ENCODE measurements at regions not wholly inside any gene's neighbourhood (a gene's known extent, or its start where the extent isn't known, plus 50 kb on each side); places are given as distances from the start of the nearest gene placed in this dataset.

GRCh38 chr4:54513204-54513603 is 144.6 kb upstream of the KIT start:
- ATAC-seq: peak; percentile 96
- no peak for TF ChIP-seq ZNF70 (CRISPR knock-in tag; IDR thresholded peaks at IDR 0.05)
- no peak for TF ChIP-seq ESRRG (CRISPR knock-in tag; IDR thresholded peaks at IDR 0.05)
- TF ChIP-seq CSDC2 (CRISPR knock-in tag; IDR thresholded peaks at IDR 0.05): no peak
- TF ChIP-seq ZNF565 (CRISPR knock-in tag; conservative IDR thresholded peaks at IDR 0.05; ENCODE audit: low read depth): no peak
- TF ChIP-seq, protein P1, sequence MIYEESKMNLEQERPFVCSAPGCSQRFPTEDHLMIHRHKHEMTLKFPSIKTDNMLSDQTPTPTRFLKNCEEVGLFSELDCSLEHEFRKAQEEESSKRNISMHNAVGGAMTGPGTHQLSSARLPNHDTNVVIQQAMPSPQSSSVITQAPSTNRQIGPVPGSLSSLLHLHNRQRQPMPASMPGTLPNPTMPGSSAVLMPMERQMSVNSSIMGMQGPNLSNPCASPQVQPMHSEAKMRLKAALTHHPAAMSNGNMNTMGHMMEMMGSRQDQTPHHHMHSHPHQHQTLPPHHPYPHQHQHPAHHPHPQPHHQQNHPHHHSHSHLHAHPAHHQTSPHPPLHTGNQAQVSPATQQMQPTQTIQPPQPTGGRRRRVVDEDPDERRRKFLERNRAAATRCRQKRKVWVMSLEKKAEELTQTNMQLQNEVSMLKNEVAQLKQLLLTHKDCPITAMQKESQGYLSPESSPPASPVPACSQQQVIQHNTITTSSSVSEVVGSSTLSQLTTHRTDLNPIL (CRISPR knock-in tag; IDR thresholded peaks at IDR 0.05; ENCODE audit: low read depth): no peak
- no peak for TF ChIP-seq ZFP3 (CRISPR knock-in tag; IDR thresholded peaks at IDR 0.05)
- TF ChIP-seq ZC3H10 (CRISPR knock-in tag; IDR thresholded peaks at IDR 0.05): no peak
- TF ChIP-seq ISL1 (CRISPR knock-in tag; IDR thresholded peaks at IDR 0.05): no peak
- no peak for TF ChIP-seq SNAI2 (CRISPR knock-in tag; IDR thresholded peaks at IDR 0.05)
- no peak for TF ChIP-seq OSR1 (CRISPR knock-in tag; IDR thresholded peaks at IDR 0.05)
- no peak for TF ChIP-seq ZNF8 (CRISPR knock-in tag; IDR thresholded peaks at IDR 0.05)
- no peak for TF ChIP-seq TCF4 (CRISPR knock-in tag; IDR thresholded peaks at IDR 0.05; ENCODE audit: borderline replicate concordance)
- TF ChIP-seq PATZ1 (CRISPR knock-in tag; IDR thresholded peaks at IDR 0.05; ENCODE audit: borderline replicate concordance): no peak
- no peak for TF ChIP-seq BACH2 (CRISPR knock-in tag; IDR thresholded peaks at IDR 0.05; ENCODE audit: borderline replicate concordance)
- TF ChIP-seq RARB (CRISPR knock-in tag; IDR thresholded peaks at IDR 0.05): no peak
- TF ChIP-seq TOX (CRISPR knock-in tag; IDR thresholded peaks at IDR 0.05; ENCODE audit: borderline replicate concordance): no peak
- TF ChIP-seq, protein P2, sequence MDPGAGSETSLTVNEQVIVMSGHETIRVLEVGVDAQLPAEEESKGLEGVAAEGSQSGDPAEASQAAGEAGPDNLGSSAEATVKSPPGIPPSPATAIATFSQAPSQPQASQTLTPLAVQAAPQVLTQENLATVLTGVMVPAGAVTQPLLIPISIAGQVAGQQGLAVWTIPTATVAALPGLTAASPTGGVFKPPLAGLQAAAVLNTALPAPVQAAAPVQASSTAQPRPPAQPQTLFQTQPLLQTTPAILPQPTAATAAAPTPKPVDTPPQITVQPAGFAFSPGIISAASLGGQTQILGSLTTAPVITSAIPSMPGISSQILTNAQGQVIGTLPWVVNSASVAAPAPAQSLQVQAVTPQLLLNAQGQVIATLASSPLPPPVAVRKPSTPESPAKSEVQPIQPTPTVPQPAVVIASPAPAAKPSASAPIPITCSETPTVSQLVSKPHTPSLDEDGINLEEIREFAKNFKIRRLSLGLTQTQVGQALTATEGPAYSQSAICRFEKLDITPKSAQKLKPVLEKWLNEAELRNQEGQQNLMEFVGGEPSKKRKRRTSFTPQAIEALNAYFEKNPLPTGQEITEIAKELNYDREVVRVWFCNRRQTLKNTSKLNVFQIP (CRISPR knock-in tag; IDR thresholded peaks at IDR 0.05; ENCODE audit: borderline replicate concordance, low read depth): no peak
- TF ChIP-seq, protein P3, sequence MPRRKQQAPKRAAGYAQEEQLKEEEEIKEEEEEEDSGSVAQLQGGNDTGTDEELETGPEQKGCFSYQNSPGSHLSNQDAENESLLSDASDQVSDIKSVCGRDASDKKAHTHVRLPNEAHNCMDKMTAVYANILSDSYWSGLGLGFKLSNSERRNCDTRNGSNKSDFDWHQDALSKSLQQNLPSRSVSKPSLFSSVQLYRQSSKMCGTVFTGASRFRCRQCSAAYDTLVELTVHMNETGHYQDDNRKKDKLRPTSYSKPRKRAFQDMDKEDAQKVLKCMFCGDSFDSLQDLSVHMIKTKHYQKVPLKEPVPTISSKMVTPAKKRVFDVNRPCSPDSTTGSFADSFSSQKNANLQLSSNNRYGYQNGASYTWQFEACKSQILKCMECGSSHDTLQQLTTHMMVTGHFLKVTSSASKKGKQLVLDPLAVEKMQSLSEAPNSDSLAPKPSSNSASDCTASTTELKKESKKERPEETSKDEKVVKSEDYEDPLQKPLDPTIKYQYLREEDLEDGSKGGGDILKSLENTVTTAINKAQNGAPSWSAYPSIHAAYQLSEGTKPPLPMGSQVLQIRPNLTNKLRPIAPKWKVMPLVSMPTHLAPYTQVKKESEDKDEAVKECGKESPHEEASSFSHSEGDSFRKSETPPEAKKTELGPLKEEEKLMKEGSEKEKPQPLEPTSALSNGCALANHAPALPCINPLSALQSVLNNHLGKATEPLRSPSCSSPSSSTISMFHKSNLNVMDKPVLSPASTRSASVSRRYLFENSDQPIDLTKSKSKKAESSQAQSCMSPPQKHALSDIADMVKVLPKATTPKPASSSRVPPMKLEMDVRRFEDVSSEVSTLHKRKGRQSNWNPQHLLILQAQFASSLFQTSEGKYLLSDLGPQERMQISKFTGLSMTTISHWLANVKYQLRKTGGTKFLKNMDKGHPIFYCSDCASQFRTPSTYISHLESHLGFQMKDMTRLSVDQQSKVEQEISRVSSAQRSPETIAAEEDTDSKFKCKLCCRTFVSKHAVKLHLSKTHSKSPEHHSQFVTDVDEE (CRISPR knock-in tag; IDR thresholded peaks at IDR 0.05): no peak
- no peak for TF ChIP-seq ZFP30 (CRISPR knock-in tag; IDR thresholded peaks at IDR 0.05)

GRCh38 chr4:54513741-54514140 is 144.0 kb upstream of the KIT start:
- ATAC-seq: no peak; the same call in 2 of the 3 replicates
- TF ChIP-seq TCF4 (CRISPR knock-in tag; IDR thresholded peaks at IDR 0.05; ENCODE audit: borderline replicate concordance): no peak
- no peak for TF ChIP-seq ISL1 (CRISPR knock-in tag; IDR thresholded peaks at IDR 0.05)
- TF ChIP-seq OSR1 (CRISPR knock-in tag; IDR thresholded peaks at IDR 0.05): no peak

- ATAC-seq: no peak
- TF ChIP-seq TOX (CRISPR knock-in tag; IDR thresholded peaks at IDR 0.05; ENCODE audit: borderline replicate concordance) (no peak), ZNF8 (CRISPR knock-in tag; IDR thresholded peaks at IDR 0.05) (no peak), ZFP3 (CRISPR knock-in tag; IDR thresholded peaks at IDR 0.05) (no peak), PPARA (CRISPR knock-in tag; IDR thresholded peaks at IDR 0.05; ENCODE audit: borderline replicate concordance) (no peak), OSR1 (CRISPR knock-in tag; IDR thresholded peaks at IDR 0.05) (no peak), ESRRG (CRISPR knock-in tag; IDR thresholded peaks at IDR 0.05) (no peak), GLIS3 (CRISPR knock-in tag; IDR thresholded peaks at IDR 0.05) (no peak), ARNTL (CRISPR knock-in tag; IDR thresholded peaks at IDR 0.05; ENCODE audit: borderline replicate concordance, low read depth) (no peak), ZC3H10 (CRISPR knock-in tag; IDR thresholded peaks at IDR 0.05) (no peak)
- TF ChIP-seq, protein P4, sequence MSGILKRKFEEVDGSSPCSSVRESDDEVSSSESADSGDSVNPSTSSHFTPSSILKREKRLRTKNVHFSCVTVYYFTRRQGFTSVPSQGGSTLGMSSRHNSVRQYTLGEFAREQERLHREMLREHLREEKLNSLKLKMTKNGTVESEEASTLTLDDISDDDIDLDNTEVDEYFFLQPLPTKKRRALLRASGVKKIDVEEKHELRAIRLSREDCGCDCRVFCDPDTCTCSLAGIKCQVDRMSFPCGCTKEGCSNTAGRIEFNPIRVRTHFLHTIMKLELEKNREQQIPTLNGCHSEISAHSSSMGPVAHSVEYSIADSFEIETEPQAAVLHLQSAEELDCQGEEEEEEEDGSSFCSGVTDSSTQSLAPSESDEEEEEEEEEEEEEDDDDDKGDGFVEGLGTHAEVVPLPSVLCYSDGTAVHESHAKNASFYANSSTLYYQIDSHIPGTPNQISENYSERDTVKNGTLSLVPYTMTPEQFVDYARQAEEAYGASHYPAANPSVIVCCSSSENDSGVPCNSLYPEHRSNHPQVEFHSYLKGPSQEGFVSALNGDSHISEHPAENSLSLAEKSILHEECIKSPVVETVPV (CRISPR knock-in tag; IDR thresholded peaks at IDR 0.05): no peak
These were observed 141.1 kb upstream of the KIT start for GRCh38 chr4:54516556-54517215.

Measured in SK-N-SH treated with all-trans-retinoic acid at 6 μM for 48 hours (cell line).